Liver (tissue), 3 donors: ENCODE measurements at regions not wholly inside any gene's neighbourhood (a gene's known extent, or its start where the extent isn't known, plus 50 kb on each side); places are given as distances from the start of the nearest gene placed in this dataset.

Experiments used
- ATF3 ChIP-seq: IDR thresholded peaks from 2 replicates; pipeline ENCODE4 v1.6.1; 2016; ENCODE audit warnings: antibody characterized with exemption
- CTCF ChIP-seq: fragments of 150-350 bp; IDR thresholded peaks from 2 replicates; pipeline ENCODE4 v1.5.1; 2017; ENCODE audit warnings: improper control_type of control experiment, low read depth, low read length; ENCODE audit not compliant: missing input control
- EGR1 ChIP-seq, 2 donors: IDR thresholded peaks; 2 replicates each; pipeline ENCODE4 v1.6.1; 2016 to 2018; ENCODE audit warnings: antibody characterized with exemption in 2 of 2, low read depth in 2 of 2
- FOXA2 ChIP-seq: IDR thresholded peaks from 2 replicates; pipeline ENCODE4 v1.6.1; 2016; ENCODE audit warnings: antibody characterized with exemption
- GABPA ChIP-seq, 2 donors: IDR thresholded peaks in 1 of 2; conservative IDR thresholded peaks in 1 of 2; 2 replicates each; pipeline ENCODE4 v1.6.1; 2016; ENCODE audit warnings: antibody characterized with exemption in 2 of 2, mild to moderate bottlenecking in 1 of 2, moderate library complexity in 1 of 2
- JUND ChIP-seq, 2 donors: IDR thresholded peaks; 2 replicates each; pipeline ENCODE4 v1.6.1; 2016; ENCODE audit warnings: antibody characterized with exemption in 2 of 2
- MAX ChIP-seq: IDR thresholded peaks from 2 replicates; pipeline ENCODE4 v1.6.1; 2016; ENCODE audit warnings: antibody characterized with exemption
- RAD21 ChIP-seq, 2 donors: IDR thresholded peaks; 2 replicates each; pipeline ENCODE4 v1.6.1; 2016; ENCODE audit warnings: antibody characterized with exemption in 2 of 2, mild to moderate bottlenecking in 2 of 2
- REST ChIP-seq: IDR thresholded peaks from 2 replicates; pipeline ENCODE4 v1.6.1; 2016; ENCODE audit warnings: antibody characterized with exemption, mild to moderate bottlenecking
- RXRA ChIP-seq, 2 donors: IDR thresholded peaks; 2 replicates each; pipeline ENCODE4 v1.6.1; 2017 to 2018; ENCODE audit warnings: antibody characterized with exemption in 2 of 2, mild to moderate bottlenecking in 1 of 2
- SP1 ChIP-seq: IDR thresholded peaks from 2 replicates; pipeline ENCODE4 v1.6.1; 2018; ENCODE audit warnings: antibody characterized with exemption, mild to moderate bottlenecking
- TAF1 ChIP-seq: conservative IDR thresholded peaks from 2 replicates; pipeline ENCODE4 v1.6.1; 2016; ENCODE audit warnings: antibody characterized with exemption, mild to moderate bottlenecking
- YY1 ChIP-seq: IDR thresholded peaks from 2 replicates; pipeline ENCODE4 v1.6.1; 2016; ENCODE audit warnings: antibody characterized with exemption, mild to moderate bottlenecking
- ZBTB33 ChIP-seq: IDR thresholded peaks from 2 replicates; pipeline ENCODE4 v1.6.1; 2016; ENCODE audit warnings: antibody characterized with exemption
- donor health status: healthy.
- donor health status: healthy.

GRCh38 chr9:22682961-22683699 lies 236.5 kb downstream of the DMRTA1 start:
- TF ChIP-seq CTCF (no peak), SP1 (no peak), RXRA (IDR thresholded peaks at IDR 0.05) (no peak), REST (no peak), JUND (IDR thresholded peaks at IDR 0.05) (no peak), TAF1 (no peak), YY1 (no peak), MAX (no peak), ATF3 (no peak), EGR1 (IDR thresholded peaks at IDR 0.05; ENCODE audit: low read depth in 2 of 2) (no peak), RAD21 (IDR thresholded peaks at IDR 0.05) (no peak), GABPA (IDR thresholded peaks at IDR 0.05 in 1 of 2, conservative IDR thresholded peaks at IDR 0.05 in 1 of 2) (no peak), ZBTB33 (no peak), FOXA2 (no peak)
